Keratinocyte (primary cell): ENCODE measurements at regions not wholly inside any gene's neighbourhood (a gene's known extent, or its start where the extent isn't known, plus 50 kb on each side); places are given as distances from the start of the nearest gene placed in this dataset.
"Not testable (repeated sequence)": the region's sequence is repeated elsewhere in the genome, so short reads cannot be mapped to it uniquely, and the experiment has no call there.

Experiments used
- DNase-seq: peaks from one replicate; pipeline ENCODE4 v3.0.0-alpha.2; 2011; ENCODE audit warnings: low read depth, missing footprints, low spot score
- FAIRE-seq: peaks from 2 replicates; lab custom pipeline; 2011; peaks lifted over from hg19 to GRCh38; lab: Jason Lieb, UNC
- H2AFZ ChIP-seq: 2 replicates; pipeline ENCODE4 v1.6.0; 2012; ENCODE audit warnings: low read length, control low read depth, inconsistent platforms; ENCODE audit not compliant: control insufficient read depth
- H3K27ac ChIP-seq: 2 replicates; pipeline ENCODE4 v1.5.1; 2011; ENCODE audit warnings: low read length; ENCODE audit not compliant: control insufficient read depth, insufficient read depth
- H3K27me3 ChIP-seq: 3 replicates; pipeline ENCODE4 v1.6.0; 2011; ENCODE audit warnings: low read length; ENCODE audit not compliant: control insufficient read depth, insufficient read depth; ENCODE audit errors: extremely low read depth
- H3K36me3 ChIP-seq, 2 experiments: 2 replicates in 1 of 2; 3 replicates in 1 of 2; pipeline ENCODE4 v1.5.1; 2011; ENCODE audit warnings: low read length in 2 of 2, mild to moderate bottlenecking in 1 of 2; ENCODE audit not compliant: control insufficient read depth in 2 of 2, insufficient read depth in 2 of 2; ENCODE audit errors: extremely low read depth in 1 of 2
- H3K4me1 ChIP-seq: 3 replicates; pipeline ENCODE4 v1.5.1; 2011; ENCODE audit warnings: low read length; ENCODE audit not compliant: control insufficient read depth, insufficient read depth; ENCODE audit errors: extremely low read depth
- H3K4me2 ChIP-seq: 3 replicates; pipeline ENCODE4 v1.6.0; 2011; ENCODE audit warnings: low read depth, low read length; ENCODE audit not compliant: control insufficient read depth, insufficient read depth; ENCODE audit errors: extremely low read depth
- H3K4me3 ChIP-seq, 3 experiments: fragments of 200-600 bp in 1 of 3; sonication (generic) in 1 of 3; 2 replicates in 2 of 3; 3 replicates in 1 of 3; pipeline ENCODE4 v1.5.1; 2011 to 2016; ENCODE audit warnings: low read length in 3 of 3, mild to moderate bottlenecking in 3 of 3, control low read depth in 2 of 3, inconsistent platforms in 1 of 3, low read depth in 1 of 3, mixed read lengths in 1 of 3, mixed run types in 1 of 3, moderate library complexity in 1 of 3; ENCODE audit not compliant: control insufficient read depth in 2 of 3, insufficient read depth in 2 of 3; ENCODE audit errors: extremely low read depth in 1 of 3
- H3K79me2 ChIP-seq: 2 replicates; pipeline ENCODE4 v1.6.0; 2012; ENCODE audit warnings: low read length; ENCODE audit not compliant: control insufficient read depth, insufficient read depth
- H3K9ac ChIP-seq: 3 replicates; pipeline ENCODE4 v1.6.0; 2011; ENCODE audit warnings: low read length; ENCODE audit not compliant: control insufficient read depth, insufficient read depth; ENCODE audit errors: extremely low read depth
- H3K9me1 ChIP-seq: 3 replicates; pipeline ENCODE4 v1.6.0; 2011; ENCODE audit warnings: low read length; ENCODE audit not compliant: control insufficient read depth, insufficient read depth; ENCODE audit errors: extremely low read depth
- H3K9me3 ChIP-seq: 2 replicates; pipeline ENCODE4 v1.5.1; 2012; ENCODE audit warnings: low read depth, low read length; ENCODE audit not compliant: control insufficient read depth
- H4K20me1 ChIP-seq: 3 replicates; pipeline ENCODE4 v1.6.0; 2011; ENCODE audit warnings: low read length; ENCODE audit not compliant: control insufficient read depth, insufficient read depth; ENCODE audit errors: extremely low read depth
- EZH2 ChIP-seq: IDR thresholded peaks from one replicate; pipeline ENCODE4 v1.6.1; 2012; ENCODE audit warnings: inconsistent platforms, mild to moderate bottlenecking, low read length, moderate library complexity
- dilution Hi-C: fragments of 300-500 bp; cut with MboI; formaldehyde crosslinking; loops from one replicate; pipeline ENCODE4 v1.7.0; 2020; ENCODE audit warnings: low sequenced_read_pairs; ENCODE audit not compliant: extremely low pct_ligation_motif_present
- TF ChIP-seq, protein P1 (sequence below), 3 experiments: IDR thresholded peaks in 1 of 3; conservative IDR thresholded peaks in 1 of 3; optimal IDR thresholded peaks in 1 of 3; 2 replicates in 2 of 3; 3 replicates in 1 of 3; pipeline versions ENCODE3 to v1.5.1; 2011; ENCODE audit warnings: low read length in 3 of 3, mild to moderate bottlenecking in 3 of 3, moderate library complexity in 2 of 3, control low read depth in 1 of 3, inconsistent platforms in 1 of 3; ENCODE audit not compliant: insufficient read depth in 2 of 3; ENCODE audit errors: extremely low read depth in 1 of 3

DNA sequence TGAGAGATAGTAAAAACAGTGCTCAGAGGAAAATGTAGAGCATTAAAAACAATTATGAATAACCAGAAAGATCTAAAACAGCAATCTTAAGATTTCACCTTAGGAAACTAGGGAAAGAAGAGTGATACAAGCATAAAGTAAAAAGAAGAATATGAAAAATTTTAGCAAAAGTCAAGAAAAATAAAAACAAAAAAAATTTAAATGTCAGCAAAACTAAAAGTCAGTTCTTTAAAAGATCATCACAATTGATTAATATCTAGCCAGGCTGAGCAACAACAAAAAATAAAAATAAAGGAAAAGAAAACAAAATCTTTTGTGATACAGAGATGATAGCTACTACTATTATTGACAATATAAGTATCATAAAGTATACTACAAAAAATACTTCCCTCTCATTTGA is 1088.1 kb upstream of the EDIL3 start:
- Histone ChIP-seq H2AFZ (no peak overlapping the region), H3K9ac (no peak overlapping the region), H3K27ac (no peak overlapping the region), H4K20me1 (no peaks in the 10 kb centered on the region), H3K4me1 (no peaks in the 10 kb centered on the region), H3K27me3 (no peaks in the 10 kb centered on the region), H3K9me1 (no peaks in the 10 kb centered on the region), H3K4me3 (no peak overlapping the region), H3K79me2 (no peaks in the 10 kb centered on the region), H3K4me2 (no peak overlapping the region), H3K36me3 (no peaks in the 10 kb centered on the region), H3K9me3 (no peaks in the 10 kb centered on the region)
- no peak for FAIRE-seq
- TF ChIP-seq EZH2: no peak
- TF ChIP-seq, protein P1, sequence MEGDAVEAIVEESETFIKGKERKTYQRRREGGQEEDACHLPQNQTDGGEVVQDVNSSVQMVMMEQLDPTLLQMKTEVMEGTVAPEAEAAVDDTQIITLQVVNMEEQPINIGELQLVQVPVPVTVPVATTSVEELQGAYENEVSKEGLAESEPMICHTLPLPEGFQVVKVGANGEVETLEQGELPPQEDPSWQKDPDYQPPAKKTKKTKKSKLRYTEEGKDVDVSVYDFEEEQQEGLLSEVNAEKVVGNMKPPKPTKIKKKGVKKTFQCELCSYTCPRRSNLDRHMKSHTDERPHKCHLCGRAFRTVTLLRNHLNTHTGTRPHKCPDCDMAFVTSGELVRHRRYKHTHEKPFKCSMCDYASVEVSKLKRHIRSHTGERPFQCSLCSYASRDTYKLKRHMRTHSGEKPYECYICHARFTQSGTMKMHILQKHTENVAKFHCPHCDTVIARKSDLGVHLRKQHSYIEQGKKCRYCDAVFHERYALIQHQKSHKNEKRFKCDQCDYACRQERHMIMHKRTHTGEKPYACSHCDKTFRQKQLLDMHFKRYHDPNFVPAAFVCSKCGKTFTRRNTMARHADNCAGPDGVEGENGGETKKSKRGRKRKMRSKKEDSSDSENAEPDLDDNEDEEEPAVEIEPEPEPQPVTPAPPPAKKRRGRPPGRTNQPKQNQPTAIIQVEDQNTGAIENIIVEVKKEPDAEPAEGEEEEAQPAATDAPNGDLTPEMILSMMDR (optimal IDR thresholded peaks at IDR 0.05 in 1 of 3, IDR thresholded peaks at IDR 0.05 in 1 of 3, conservative IDR thresholded peaks at IDR 0.05 in 1 of 3; ENCODE audit: extremely low read depth in 1 of 3, insufficient read depth in 2 of 3, low read length in 3 of 3): no peak
- dilution Hi-C loops: no loop called here
- DNase-seq: no peak

DNA sequence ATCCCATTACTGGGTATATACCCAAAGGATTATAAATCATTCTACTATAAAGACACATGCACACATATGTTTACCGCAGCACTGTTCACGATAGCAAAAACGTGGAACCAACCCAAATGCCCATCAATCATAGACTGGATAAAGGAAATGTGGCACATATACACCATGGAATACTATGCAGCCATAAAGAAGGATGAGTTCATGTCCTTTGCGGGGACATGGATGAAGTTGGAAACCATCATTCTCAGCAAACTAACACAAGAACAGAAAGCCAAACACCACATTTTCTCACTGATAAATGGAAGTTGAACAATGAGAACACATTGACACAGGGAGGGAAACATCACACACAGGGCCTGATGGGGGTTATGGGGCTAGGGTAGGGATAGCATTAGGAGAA is 1090.5 kb upstream of the EDIL3 start:
- dilution Hi-C loops, H4K20me1 ChIP-seq, FAIRE-seq, H3K27ac ChIP-seq, H3K79me2 ChIP-seq, H3K9ac ChIP-seq, H3K27me3 ChIP-seq, H3K4me1 ChIP-seq, DNase-seq, H3K36me3 ChIP-seq, H3K9me1 ChIP-seq, H2AFZ ChIP-seq, H3K4me2 ChIP-seq, H3K4me3 ChIP-seq, H3K9me3 ChIP-seq: not testable (repeated sequence)

DNA sequence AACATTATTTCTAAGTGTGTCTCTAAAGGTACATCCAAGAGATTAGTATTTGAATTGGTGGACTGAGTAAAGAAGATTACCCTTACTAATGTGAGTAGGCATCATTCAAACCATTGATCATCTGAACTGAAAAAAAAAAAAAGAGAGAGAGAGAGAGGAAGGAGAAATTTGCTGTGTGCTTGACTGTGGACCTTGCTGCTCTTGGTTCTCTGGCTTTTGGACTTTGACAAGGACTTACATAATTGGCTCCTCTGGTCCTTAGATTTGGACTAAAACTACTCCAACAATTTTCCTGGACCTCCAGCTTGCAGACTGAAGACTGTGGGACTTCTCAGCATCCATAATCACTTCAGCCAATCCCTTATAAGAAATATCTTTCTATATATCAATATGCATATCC is 1091.9 kb upstream of the EDIL3 start:
- dilution Hi-C loops: no loop called here
- no peak for FAIRE-seq

More for the DNA sequence above, 1091.9 kb upstream of the EDIL3 start:
- no peaks in the 10 kb centered on the region for H3K36me3 ChIP-seq
- H3K4me1 ChIP-seq: no peaks in the 10 kb centered on the region
- H3K9me1 ChIP-seq: no peaks in the 10 kb centered on the region
- no peak overlapping the region for H2AFZ ChIP-seq
- H3K9me3 ChIP-seq: no peaks in the 10 kb centered on the region
- DNase-seq: no peak
- TF ChIP-seq, protein P1 (optimal IDR thresholded peaks at IDR 0.05 in 1 of 3, IDR thresholded peaks at IDR 0.05 in 1 of 3, conservative IDR thresholded peaks at IDR 0.05 in 1 of 3; ENCODE audit: extremely low read depth in 1 of 3, insufficient read depth in 2 of 3, low read length in 3 of 3): no peak
- TF ChIP-seq EZH2: no peak
- no peaks in the 10 kb centered on the region for H4K20me1 ChIP-seq
- H3K79me2 ChIP-seq: no peaks in the 10 kb centered on the region
- H3K27ac ChIP-seq: no peak overlapping the region
- no peaks in the 10 kb centered on the region for H3K27me3 ChIP-seq
- no peak overlapping the region for H3K9ac ChIP-seq
- H3K4me2 ChIP-seq: no peak overlapping the region
- no peak overlapping the region for H3K4me3 ChIP-seq
